C4-2B (cell line): ENCODE measurements at regions not wholly inside any gene's neighbourhood (a gene's known extent, or its start where the extent isn't known, plus 50 kb on each side); places are given as distances from the start of the nearest gene placed in this dataset.

Experiments
- CTCF ChIP-seq: fragments of 450-650 bp; conservative IDR thresholded peaks from 2 replicates; pipeline ENCODE4 v1.5.1; 2017; ENCODE audit warnings: mild to moderate bottlenecking
- ZFX ChIP-seq: fragments of 450-650 bp; IDR thresholded peaks from 2 replicates; pipeline ENCODE4 v1.6.1; 2017

DNA sequence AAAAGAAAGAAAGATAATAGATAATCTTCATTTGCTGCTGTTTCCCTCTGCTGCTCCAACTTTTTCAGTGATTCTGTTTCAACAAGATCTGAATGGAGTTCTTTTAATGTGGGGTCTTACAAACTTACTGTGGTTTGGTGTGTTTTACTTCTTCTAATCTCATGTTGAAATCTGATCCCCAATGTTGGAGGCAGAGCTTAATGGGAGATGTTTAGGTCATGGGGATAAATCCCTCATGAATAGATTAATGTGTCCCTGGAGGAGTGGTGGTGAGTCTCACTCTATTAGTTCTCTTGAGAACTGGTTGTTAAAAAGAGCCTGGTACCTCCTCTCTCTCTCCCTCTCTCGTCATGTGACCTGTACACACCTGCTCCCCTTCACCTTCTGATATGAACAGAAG is 442.4 kb downstream of the EPHA4 start:
- TF ChIP-seq CTCF: no peak
- no peak for TF ChIP-seq ZFX
